ENCODE measurements at regions not wholly inside any gene's neighbourhood (a gene's known extent, or its start where the extent isn't known, plus 50 kb on each side); places are given as distances from the start of the nearest gene placed in this dataset.
"Not testable (repeated sequence)": the region's sequence is repeated elsewhere in the genome, so short reads cannot be mapped to it uniquely, and the experiment has no call there.

- no peak for ATAC-seq
- no peak for DNase-seq (ENCODE audit: low spot score)
- intact Hi-C loops (cut with DNase I), result no loop called here
Measured at GRCh38 chr7:4500812-4501211, 181.3 kb upstream of the FOXK1 start.

GRCh38 chr7:4507886-4508285 lies 174.2 kb upstream of the FOXK1 start:
- ATAC-seq; intact Hi-C loops (cut with DNase I); DNase-seq (ENCODE audit: low spot score): not testable (repeated sequence)

DNA sequence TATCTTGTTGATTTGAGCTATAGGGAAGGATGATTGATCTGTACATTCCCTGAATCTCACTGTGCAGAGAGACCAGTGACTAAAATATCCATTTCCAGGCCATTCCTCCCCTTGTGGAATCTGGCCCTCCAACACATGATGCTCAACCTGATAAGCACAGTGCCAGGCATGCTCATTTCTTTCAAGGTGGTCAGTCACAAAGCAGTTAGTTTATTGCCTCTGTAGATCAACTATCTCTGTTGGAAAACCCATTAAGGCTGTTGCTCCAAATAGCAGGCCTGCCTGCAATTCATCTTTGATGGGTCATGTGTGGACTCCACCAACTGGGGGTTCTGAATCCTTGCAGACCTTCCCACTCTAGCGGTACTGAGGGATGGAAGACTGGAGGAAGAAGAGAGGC lies 168.6 kb upstream of the FOXK1 start:
- DNase-seq (ENCODE audit: low spot score) (no peak), ATAC-seq (no peak)
- intact Hi-C loops (cut with DNase I), result no loop called here

DNA sequence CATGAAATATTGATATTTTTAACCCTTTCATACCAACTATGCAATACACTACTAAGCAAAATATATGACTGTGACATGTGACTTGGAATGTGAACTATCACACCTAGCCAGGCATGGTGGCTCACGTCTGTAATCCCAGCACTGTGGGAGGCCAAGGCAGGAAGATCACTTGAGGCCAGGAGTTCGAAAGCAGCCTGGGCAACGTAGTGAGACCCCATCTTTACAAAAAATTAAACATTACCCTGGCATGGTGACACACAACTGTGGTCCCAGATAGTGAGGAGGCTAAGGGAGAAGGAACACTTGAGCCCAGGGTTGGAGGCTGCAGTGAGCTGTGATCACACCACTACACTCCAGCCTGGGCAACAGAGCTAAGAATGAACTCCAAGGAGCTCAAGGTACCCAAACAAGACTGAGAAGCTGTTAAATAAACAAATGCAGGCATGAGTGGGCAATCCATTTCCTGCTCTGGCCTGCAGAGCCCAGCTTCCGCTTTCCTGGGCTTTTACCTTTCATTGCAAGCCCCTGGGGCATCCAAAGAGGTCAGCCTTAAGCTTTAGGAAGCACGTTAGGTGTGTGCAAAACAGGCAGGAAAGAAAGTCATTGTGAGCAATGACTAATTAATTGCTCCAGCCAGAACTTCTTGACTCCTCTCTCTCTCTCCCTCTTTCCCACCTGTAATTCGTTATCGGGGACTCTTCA lies 162.1 kb upstream of the FOXK1 start:
- intact Hi-C loops (cut with DNase I), result no loop called here
- no peak for DNase-seq (ENCODE audit: low spot score)
- no peak for ATAC-seq

- intact Hi-C loops (cut with DNase I), result no loop called here
- DNase-seq (ENCODE audit: low spot score) (no peak), ATAC-seq (no peak)
Measured at GRCh38 chr7:4523219-4523618, 158.9 kb upstream of the FOXK1 start.

DNA sequence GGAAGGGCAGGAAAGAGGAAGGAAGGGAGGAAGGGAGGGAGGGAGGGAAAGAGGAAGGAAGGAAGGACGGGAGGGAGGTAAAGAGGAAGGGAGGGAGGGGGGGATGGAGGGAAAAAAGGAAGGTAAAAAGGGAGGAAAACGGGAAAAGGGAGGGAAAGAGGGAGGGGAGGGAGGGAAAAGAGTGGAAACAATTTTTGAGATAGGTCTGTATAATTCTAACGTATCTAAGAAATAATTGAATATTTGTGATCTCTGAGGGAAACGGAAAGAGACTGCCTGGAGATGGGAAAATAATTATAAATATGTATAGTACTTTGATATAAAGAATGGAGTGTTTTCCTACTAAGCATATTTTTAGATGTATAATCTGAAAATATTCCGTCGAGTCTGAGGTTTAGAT lies 158.2 kb upstream of the FOXK1 start:
- no peak for DNase-seq (ENCODE audit: low spot score)
- intact Hi-C loops (cut with DNase I), result no loop called here
- no peak for ATAC-seq

- no peak for ATAC-seq
- intact Hi-C loops (cut with DNase I), result no loop called here
- DNase-seq (ENCODE audit: low spot score), result no peak
Measured at GRCh38 chr7:4525884-4526283, 156.2 kb upstream of the FOXK1 start.

DNA sequence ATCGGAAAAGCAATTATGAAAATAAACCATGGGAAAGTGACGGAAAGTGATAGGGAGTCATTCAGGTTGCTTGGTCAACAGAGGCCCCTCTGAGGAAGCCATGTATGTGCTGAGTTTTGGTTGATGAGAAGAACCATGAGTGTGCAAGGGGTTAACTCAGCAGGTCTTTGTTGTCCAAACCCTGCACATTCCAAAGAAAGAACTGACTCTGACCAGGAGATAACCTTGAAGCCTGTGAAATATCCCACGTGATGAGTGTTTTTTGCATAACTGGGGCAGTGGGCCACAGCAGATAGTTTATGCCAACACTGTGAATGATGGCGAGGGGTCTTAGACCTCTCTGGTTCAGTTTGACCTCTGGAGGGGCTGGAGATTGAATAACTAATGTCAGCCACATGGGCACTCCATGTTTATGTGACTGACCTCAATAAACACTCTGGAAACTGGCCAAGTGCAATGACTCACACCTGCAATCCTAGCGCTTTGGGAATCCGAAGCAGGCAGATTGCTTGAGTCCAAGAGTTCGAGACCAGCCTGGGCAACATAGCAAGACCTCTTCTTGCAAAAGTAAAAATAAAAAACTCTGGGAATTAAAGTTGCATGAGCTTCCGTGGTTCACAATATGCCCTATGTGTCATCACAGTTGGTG lies 154.0 kb upstream of the FOXK1 start:
- ATAC-seq (no peak), DNase-seq (ENCODE audit: low spot score) (no peak)
- intact Hi-C loops (cut with DNase I), result no loop called here

GRCh38 chr7:4531236-4531635 lies 150.9 kb upstream of the FOXK1 start:
- no peak for DNase-seq (ENCODE audit: low spot score)
- intact Hi-C loops (cut with DNase I), result no loop called here

GRCh38 chr7:4533339-4533738 lies 148.8 kb upstream of the FOXK1 start:
- ATAC-seq; intact Hi-C loops (cut with DNase I); DNase-seq (ENCODE audit: low spot score): not testable (repeated sequence)

More at GRCh38 chr7:4531236-4531635, 150.9 kb upstream of the FOXK1 start:
- ATAC-seq, result no peak

- DNase-seq (ENCODE audit: low spot score) (no peak), ATAC-seq (peak; percentile 73)
- intact Hi-C loops (cut with DNase I), result no loop called here
Measured at GRCh38 chr7:4549681-4550080, 132.4 kb upstream of the FOXK1 start.

DNA sequence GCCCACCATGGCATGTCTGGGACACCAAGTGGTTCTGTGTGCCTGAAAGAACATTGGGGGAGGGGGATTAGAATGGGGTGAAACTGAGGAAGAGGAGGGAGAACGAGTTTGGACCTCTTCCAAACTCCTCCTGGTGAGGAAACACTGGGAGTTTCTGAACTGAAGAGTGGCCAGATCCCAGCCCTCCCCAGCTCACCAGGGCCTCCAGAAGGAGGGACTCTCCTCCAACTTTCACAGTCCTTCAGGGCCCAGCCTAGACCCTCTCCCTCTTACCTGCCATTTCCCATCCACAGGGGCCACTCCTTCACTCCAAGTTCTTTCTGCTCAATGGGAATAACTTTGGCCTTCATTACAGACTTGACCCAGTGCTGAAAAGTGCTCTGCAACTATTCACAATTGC lies 132.0 kb upstream of the FOXK1 start:
- intact Hi-C loops (cut with DNase I), result no loop called here
- DNase-seq (ENCODE audit: low spot score) (no peak), ATAC-seq (no peak)

GRCh38 chr7:4552985-4553384 lies 129.1 kb upstream of the FOXK1 start:
- ATAC-seq (no peak), DNase-seq (ENCODE audit: low spot score) (no peak)
- intact Hi-C loops (cut with DNase I), result no loop called here

- intact Hi-C loops (cut with DNase I), result no loop called here
- DNase-seq (ENCODE audit: low spot score) (peak; percentile 26), ATAC-seq (no peak)
Measured at GRCh38 chr7:4556868-4557793, 125.0 kb upstream of the FOXK1 start.

GRCh38 chr7:4561795-4562194 lies 120.3 kb upstream of the FOXK1 start:
- ATAC-seq, result no peak
- intact Hi-C loops (cut with DNase I), result no loop called here
- DNase-seq (ENCODE audit: low spot score), result no peak

DNA sequence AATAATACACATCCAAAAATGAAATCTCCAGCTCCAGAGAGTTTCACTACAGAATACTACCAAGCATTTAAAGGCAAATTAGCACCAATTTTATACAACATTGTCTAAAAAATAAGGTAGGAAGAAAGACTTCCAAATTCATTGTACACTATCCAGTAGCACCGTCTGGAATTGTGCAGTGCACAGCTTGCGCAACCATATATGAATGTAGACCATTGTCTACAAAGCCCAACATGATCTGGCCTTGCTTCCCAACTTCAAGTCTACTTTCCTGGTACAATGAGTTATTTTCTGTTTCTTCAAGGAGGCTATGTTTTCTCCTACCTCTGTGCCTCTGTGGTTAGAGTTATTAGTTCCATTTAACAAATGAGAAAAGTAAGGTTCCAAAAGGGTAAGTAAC lies 115.4 kb upstream of the FOXK1 start:
- intact Hi-C loops (cut with DNase I), result no loop called here
- ATAC-seq, result no peak
- DNase-seq (ENCODE audit: low spot score), result no peak

DNA sequence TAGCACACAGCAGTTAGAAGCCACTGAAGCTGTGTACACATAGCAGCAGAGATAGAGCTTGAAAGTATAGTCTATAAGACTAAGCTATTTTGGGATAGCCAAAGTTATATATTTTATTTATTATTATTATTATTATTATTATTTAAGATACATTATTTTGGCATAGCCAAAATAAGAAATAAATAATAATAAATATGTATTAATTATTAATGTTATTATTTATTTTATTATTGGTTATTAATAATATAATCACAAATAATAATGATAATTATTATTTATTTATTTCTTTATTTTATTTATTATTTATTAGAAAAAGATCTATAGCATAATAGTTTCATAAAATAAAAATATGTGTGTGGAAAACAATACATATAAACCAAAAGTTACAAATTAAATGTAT lies 107.2 kb upstream of the FOXK1 start:
- DNase-seq (ENCODE audit: low spot score) (no peak), ATAC-seq (no peak)
- intact Hi-C loops (cut with DNase I), result no loop called here

GRCh38 chr7:4575254-4575653 lies 106.8 kb upstream of the FOXK1 start:
- intact Hi-C loops (cut with DNase I), result no loop called here
- DNase-seq (ENCODE audit: low spot score), result no peak
- no peak for ATAC-seq

GRCh38 chr7:4602905-4603842 lies 78.9 kb upstream of the FOXK1 start:
- intact Hi-C loops (cut with DNase I), result no loop called here
- ATAC-seq, result no peak

More at GRCh38 chr7:4602905-4603842, 78.9 kb upstream of the FOXK1 start:
- DNase-seq (ENCODE audit: low spot score), result peak; percentile 33

All from sciatic nerve (tissue), 2 donors.